NT2/D1 (cell line): ENCODE measurements at regions not wholly inside any gene's neighbourhood (a gene's known extent, or its start where the extent isn't known, plus 50 kb on each side); places are given as distances from the start of the nearest gene placed in this dataset.

ENCODE experiments used
- DNase-seq: peaks from one replicate; pipeline ENCODE4 v3.0.0-alpha.2; 2011; ENCODE audit warnings: low read depth, low spot score
- H3K27me3 ChIP-seq: 2 replicates; pipeline ENCODE4 v1.6.0; 2011; ENCODE audit warnings: mild to moderate bottlenecking; ENCODE audit not compliant: insufficient read length, insufficient read depth
- H3K36me3 ChIP-seq: 2 replicates; pipeline ENCODE4 v1.6.1; 2011; ENCODE audit warnings: mild to moderate bottlenecking, low read length, mixed read lengths; ENCODE audit not compliant: insufficient read depth, insufficient read length
- H3K4me1 ChIP-seq: 2 replicates; pipeline ENCODE4 v1.5.1; 2011; ENCODE audit not compliant: insufficient read depth, insufficient read length
- H3K4me3 ChIP-seq: 2 replicates; pipeline ENCODE4 v1.5.1; 2011; ENCODE audit warnings: low read depth; ENCODE audit not compliant: insufficient read length
- H3K9ac ChIP-seq: 2 replicates; pipeline ENCODE4 v1.6.0; 2011; ENCODE audit warnings: low read depth; ENCODE audit not compliant: insufficient read length
- H3K9me3 ChIP-seq: 2 replicates; pipeline ENCODE4 v1.5.1; 2011; ENCODE audit warnings: mild to moderate bottlenecking, low read length; ENCODE audit not compliant: insufficient read depth
- SUZ12 ChIP-seq: IDR thresholded peaks from 2 replicates; pipeline ENCODE4 v1.6.1; 2011; ENCODE audit not compliant: insufficient read length, insufficient read depth; ENCODE audit errors: extremely low read depth
- YY1 ChIP-seq: IDR thresholded peaks from 2 replicates; pipeline ENCODE4 v1.6.1; 2011; ENCODE audit not compliant: insufficient read length, insufficient read depth
- ZNF274 ChIP-seq: IDR thresholded peaks from 2 replicates; pipeline ENCODE4 v1.6.1; 2011; ENCODE audit warnings: mild to moderate bottlenecking, low read depth, low read length

- no peaks in the 10 kb centered on the region for H3K27me3 ChIP-seq
- H3K36me3 ChIP-seq = no peaks in the 10 kb centered on the region
- TF ChIP-seq YY1 (no peak), ZNF274 (no peak), SUZ12 (no peak)
- no peaks in the 10 kb centered on the region for H3K4me1 ChIP-seq
- H3K9me3 ChIP-seq = no peaks in the 10 kb centered on the region
- no peak for DNase-seq
- H3K4me3 ChIP-seq = no peak overlapping the region
- H3K9ac ChIP-seq = no peak overlapping the region
Observed at GRCh38 chr13:106898231-106898630, 330.3 kb upstream of the ARGLU1 start.

- H3K36me3 ChIP-seq = no peaks in the 10 kb centered on the region
- H3K4me1 ChIP-seq = no peaks in the 10 kb centered on the region
- H3K9me3 ChIP-seq = peaks cover 11% of the 10 kb centered on the region; the same call in 1 of the 2 replicates
- DNase-seq = no peak
- no peaks in the 10 kb centered on the region for H3K27me3 ChIP-seq
- no peak overlapping the region for H3K9ac ChIP-seq
- no peak overlapping the region for H3K4me3 ChIP-seq
- TF ChIP-seq YY1 (no peak), SUZ12 (no peak), ZNF274 (no peak)
Observed at GRCh38 chr13:106888148-106888547, 320.2 kb upstream of the ARGLU1 start.

DNA sequence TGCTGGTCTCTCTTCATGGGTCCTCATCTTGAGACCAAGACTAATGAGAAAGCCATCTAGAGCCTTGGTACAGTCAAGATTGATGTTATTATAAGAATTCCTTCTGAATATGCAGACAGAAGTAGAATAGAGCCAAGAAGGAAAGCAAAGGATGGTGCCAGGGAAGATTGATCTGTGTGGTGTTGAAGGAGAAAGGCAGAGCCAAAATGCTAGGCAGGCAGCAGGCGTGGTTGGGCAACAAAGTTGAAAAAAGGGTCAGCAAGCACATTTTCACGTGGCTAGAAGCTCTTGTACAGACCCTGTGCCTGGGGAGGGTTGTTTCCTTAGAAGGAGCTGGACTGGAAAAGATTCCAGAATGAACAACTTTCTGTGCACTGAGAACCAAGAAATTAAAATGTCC is 319.7 kb upstream of the ARGLU1 start:
- no peak overlapping the region for H3K9ac ChIP-seq
- H3K4me3 ChIP-seq = no peak overlapping the region
- peaks cover 11% of the 10 kb centered on the region; the same call in 1 of the 2 replicates for H3K9me3 ChIP-seq
- no peaks in the 10 kb centered on the region for H3K27me3 ChIP-seq
- TF ChIP-seq ZNF274 (no peak), YY1 (no peak), SUZ12 (no peak)
- H3K36me3 ChIP-seq = no peaks in the 10 kb centered on the region
- H3K4me1 ChIP-seq = no peaks in the 10 kb centered on the region
- DNase-seq = no peak

DNA sequence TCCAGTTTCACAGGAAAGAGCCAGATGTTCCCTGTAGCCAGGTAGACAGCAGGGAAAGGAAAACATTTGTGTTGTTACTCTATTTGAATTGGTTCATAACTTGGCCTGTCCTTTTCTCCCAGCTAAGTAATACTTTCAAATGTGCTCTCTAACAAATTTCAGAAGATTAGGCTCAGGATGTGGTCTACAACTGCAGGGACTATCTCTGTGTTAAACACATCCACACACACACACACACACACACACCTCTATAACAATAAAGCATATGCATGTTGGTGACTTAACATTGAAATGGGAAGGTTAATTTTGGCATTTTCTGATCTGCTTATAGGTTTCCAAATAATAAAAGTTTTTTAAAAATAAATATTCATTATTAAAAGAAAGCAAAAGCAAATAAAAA is 316.0 kb upstream of the ARGLU1 start:
- Histone ChIP-seq H3K9ac (no peak overlapping the region), H3K9me3 (peaks cover 8% of the 10 kb centered on the region; the same call in 1 of the 2 replicates), H3K4me3 (no peak overlapping the region), H3K4me1 (no peaks in the 10 kb centered on the region), H3K36me3 (no peaks in the 10 kb centered on the region), H3K27me3 (no peaks in the 10 kb centered on the region)
- TF ChIP-seq SUZ12 = no peak
- no peak for DNase-seq

DNA sequence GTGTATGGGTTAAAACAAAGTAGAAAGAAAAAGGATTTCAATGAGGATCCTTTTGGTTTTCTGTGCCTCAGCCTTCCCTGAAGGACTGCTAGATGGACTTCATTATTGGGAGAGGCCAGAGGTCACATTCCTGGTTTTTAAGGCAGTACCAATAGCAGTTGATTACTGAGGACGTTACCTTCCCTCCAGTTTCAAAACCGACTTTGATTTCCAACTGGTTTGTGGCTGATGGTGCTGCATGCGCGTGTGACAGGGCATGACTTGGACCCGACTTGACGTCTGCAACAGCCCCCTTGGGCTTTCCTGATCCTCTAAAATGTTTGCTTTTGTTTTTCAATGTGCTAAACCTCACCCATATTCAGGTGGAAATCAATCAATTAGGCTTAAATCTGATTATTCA is 314.3 kb upstream of the ARGLU1 start:
- no peaks in the 10 kb centered on the region for H3K36me3 ChIP-seq
- no peak for TF ChIP-seq ZNF274
- TF ChIP-seq YY1 = no peak
- H3K4me1 ChIP-seq = no peaks in the 10 kb centered on the region
- H3K4me3 ChIP-seq = no peak overlapping the region
- no peaks in the 10 kb centered on the region for H3K27me3 ChIP-seq
- DNase-seq = no peak
- H3K9me3 ChIP-seq = no peaks in the 10 kb centered on the region
- H3K9ac ChIP-seq = no peak overlapping the region

GRCh38 chr13:106879806-106880205 is 311.9 kb upstream of the ARGLU1 start:
- H3K36me3 ChIP-seq = no peaks in the 10 kb centered on the region
- DNase-seq = no peak
- no peak overlapping the region for H3K4me3 ChIP-seq
- H3K9ac ChIP-seq = no peak overlapping the region
- no peaks in the 10 kb centered on the region for H3K4me1 ChIP-seq
- TF ChIP-seq ZNF274 (no peak), YY1 (no peak), SUZ12 (no peak)
- no peaks in the 10 kb centered on the region for H3K9me3 ChIP-seq
- H3K27me3 ChIP-seq = no peaks in the 10 kb centered on the region

GRCh38 chr13:106874323-106874722 is 306.4 kb upstream of the ARGLU1 start:
- no peak for DNase-seq
- H3K9me3 ChIP-seq = no peaks in the 10 kb centered on the region

GRCh38 chr13:106873810-106874209 is 305.9 kb upstream of the ARGLU1 start:
- no peaks in the 10 kb centered on the region for H3K9me3 ChIP-seq
- H3K9ac ChIP-seq = no peak overlapping the region
- no peak overlapping the region for H3K4me3 ChIP-seq
- DNase-seq = no peak
- H3K4me1 ChIP-seq = no peaks in the 10 kb centered on the region
- H3K27me3 ChIP-seq = no peaks in the 10 kb centered on the region
- TF ChIP-seq SUZ12 (no peak), YY1 (no peak), ZNF274 (no peak)
- H3K36me3 ChIP-seq = no peaks in the 10 kb centered on the region

More at GRCh38 chr13:106874323-106874722, 306.4 kb upstream of the ARGLU1 start:
- Histone ChIP-seq H3K9ac (no peak overlapping the region), H3K36me3 (no peaks in the 10 kb centered on the region), H3K4me3 (no peak overlapping the region), H3K4me1 (no peaks in the 10 kb centered on the region), H3K27me3 (no peaks in the 10 kb centered on the region)
- TF ChIP-seq YY1 (no peak), ZNF274 (no peak), SUZ12 (no peak)
